Esophagus squamous epithelium (tissue), 5 donors: ENCODE measurements at regions not wholly inside any gene's neighbourhood (a gene's known extent, or its start where the extent isn't known, plus 50 kb on each side); places are given as distances from the start of the nearest gene placed in this dataset.
A peak's percentile ranks its signal among the peaks of the same experiment; 100 is the strongest.

ENCODE experiments used
- DNase-seq: peaks from one replicate; lab custom pipeline; 2025; lab: John Stamatoyannopoulos, UW
- H3K27ac ChIP-seq, 4 donors: fragments of 200-600 bp; sonication (generic); one replicate each; pipeline ENCODE4 v1.5.1; 2016 to 2019; ENCODE audit warnings: mild to moderate bottlenecking in 1 of 4
- H3K27me3 ChIP-seq, 4 donors: fragments of 200-600 bp; sonication (generic); 1 replicate in 3 of 4; 2 replicates in 1 of 4; pipeline versions ENCODE4 v1.5.1 to v1.6.0; 2017 to 2021; ENCODE audit warnings: antibody characterized with exemption in 1 of 4
- H3K36me3 ChIP-seq, 3 donors: fragments of 200-600 bp; sonication (generic); one replicate each; pipeline ENCODE4 v1.5.1; 2016 to 2019
- H3K4me1 ChIP-seq, 3 donors: fragments of 200-600 bp; sonication (generic); one replicate each; pipeline ENCODE4 v1.5.1; 2017 to 2019
- H3K4me3 ChIP-seq, 4 donors: fragments of 200-600 bp; sonication (generic); 1 replicate in 3 of 4; 2 replicates in 1 of 4; pipeline ENCODE4 v1.5.1; 2016 to 2019; ENCODE audit warnings: mild to moderate bottlenecking in 2 of 4, moderate library complexity in 1 of 4
- H3K9me3 ChIP-seq, 3 donors: fragments of 200-600 bp; sonication (generic); one replicate each; pipeline ENCODE4 v1.5.1; 2016 to 2019
- POLR2A ChIP-seq, 4 donors: fragments of 450-650 bp; IDR thresholded peaks; one replicate each; pipeline ENCODE4 v1.6.1; 2017; ENCODE audit warnings: antibody characterized with exemption in 4 of 4, mild to moderate bottlenecking in 4 of 4, moderate library complexity in 3 of 4
- WGBS, 2 donors: methylation state at CpG; one replicate each; pipeline ENCODE4 v1.1.5; 2018; 5-methylcytosine and 5-hydroxymethylcytosine counted together
- intact Hi-C: fragments of 100-400 bp; cut with DNase I; formaldehyde crosslinking; loops from one replicate; pipeline ENCODE4 v1.15.0; 2022
- TF ChIP-seq, protein P1 (sequence below), 6 experiments: fragments of 450-650 bp in 4 of 6; fragments of 200-600 bp in 2 of 6; sonication (generic) in 2 of 6; IDR thresholded peaks; one replicate each; pipeline ENCODE4 v1.5.1; 2016 to 2019; ENCODE audit warnings: antibody characterized with exemption in 6 of 6, mild to moderate bottlenecking in 4 of 6, moderate library complexity in 4 of 6
- donor health status: DM: yes; HTN: yes; CAD: no.

DNA sequence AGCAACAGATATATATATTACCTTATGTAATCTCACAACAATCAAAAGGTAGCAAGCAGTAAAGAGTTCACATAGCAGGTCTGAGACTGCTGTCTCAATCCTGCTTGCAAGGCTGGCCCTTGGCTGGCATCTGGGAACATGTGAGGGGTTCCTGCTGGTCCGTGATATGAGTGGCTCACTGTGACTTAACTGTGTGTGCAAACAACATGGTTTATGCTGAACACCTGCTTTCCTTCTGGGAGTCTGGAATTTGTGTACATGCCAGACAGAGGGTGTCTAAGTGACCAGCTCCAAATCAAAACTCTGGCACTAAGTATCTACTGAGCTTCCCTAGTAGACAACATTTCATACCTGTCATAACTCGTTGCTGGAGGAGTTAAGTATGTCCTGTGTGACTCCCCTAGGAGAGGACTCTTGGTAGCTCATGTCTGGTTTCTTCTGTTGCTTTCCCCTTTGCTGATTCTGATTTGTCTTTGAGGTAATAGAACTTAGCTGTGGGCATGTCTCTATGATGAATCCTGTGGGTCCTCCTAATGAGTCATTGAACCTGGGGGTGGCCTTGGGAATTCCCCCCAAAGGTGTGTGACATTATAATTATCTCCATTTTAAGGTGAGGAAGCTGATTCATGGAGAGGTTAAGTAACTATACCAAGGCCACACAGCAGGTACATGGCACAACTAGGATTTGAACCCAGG lies 131.6 kb upstream of the NEDD9 start:
- H3K27ac ChIP-seq, result peak overlapping the region in 3 of 4 donors; percentile 63 to 83 (median 77)
- intact Hi-C loops, result no loop called here
- H3K4me1 ChIP-seq, result peaks cover 7 to 47% (median 26%) of the 10 kb centered on the region in 3 donors

DNA sequence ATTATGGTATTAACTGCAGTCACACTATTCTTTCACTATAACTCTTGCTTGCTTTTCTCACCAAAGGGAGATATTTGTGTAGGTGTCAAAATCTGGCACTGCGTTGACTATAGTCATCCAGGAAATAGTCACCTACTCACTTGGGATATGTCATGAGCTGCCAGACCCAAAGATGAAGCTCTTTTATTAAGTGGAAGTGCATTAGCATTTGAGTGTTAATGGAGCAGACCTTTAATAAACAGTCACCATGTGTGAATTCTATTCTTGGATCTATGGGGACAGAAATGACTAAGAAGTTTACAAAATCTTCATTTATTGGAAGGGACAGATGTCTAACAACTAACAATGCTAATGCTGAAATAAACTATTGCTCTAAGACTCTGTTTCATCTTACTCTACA lies 130.1 kb upstream of the NEDD9 start:
- 26 to 33% methylated on average over 1 of the region's 1 CpG for WGBS, 2 donors
- intact Hi-C loops, result no loop called here

More for the DNA sequence above, 131.6 kb upstream of the NEDD9 start:
- Histone ChIP-seq H3K4me3 (no peak overlapping the region), H3K9me3 (no peaks in the 10 kb centered on the region), H3K27me3 (no peaks in the 10 kb centered on the region), H3K36me3 (no peaks in the 10 kb centered on the region)
- no peak for DNase-seq
- TF ChIP-seq POLR2A (IDR thresholded peaks at IDR 0.05), result no peak
- TF ChIP-seq, protein P1, sequence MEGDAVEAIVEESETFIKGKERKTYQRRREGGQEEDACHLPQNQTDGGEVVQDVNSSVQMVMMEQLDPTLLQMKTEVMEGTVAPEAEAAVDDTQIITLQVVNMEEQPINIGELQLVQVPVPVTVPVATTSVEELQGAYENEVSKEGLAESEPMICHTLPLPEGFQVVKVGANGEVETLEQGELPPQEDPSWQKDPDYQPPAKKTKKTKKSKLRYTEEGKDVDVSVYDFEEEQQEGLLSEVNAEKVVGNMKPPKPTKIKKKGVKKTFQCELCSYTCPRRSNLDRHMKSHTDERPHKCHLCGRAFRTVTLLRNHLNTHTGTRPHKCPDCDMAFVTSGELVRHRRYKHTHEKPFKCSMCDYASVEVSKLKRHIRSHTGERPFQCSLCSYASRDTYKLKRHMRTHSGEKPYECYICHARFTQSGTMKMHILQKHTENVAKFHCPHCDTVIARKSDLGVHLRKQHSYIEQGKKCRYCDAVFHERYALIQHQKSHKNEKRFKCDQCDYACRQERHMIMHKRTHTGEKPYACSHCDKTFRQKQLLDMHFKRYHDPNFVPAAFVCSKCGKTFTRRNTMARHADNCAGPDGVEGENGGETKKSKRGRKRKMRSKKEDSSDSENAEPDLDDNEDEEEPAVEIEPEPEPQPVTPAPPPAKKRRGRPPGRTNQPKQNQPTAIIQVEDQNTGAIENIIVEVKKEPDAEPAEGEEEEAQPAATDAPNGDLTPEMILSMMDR (IDR thresholded peaks at IDR 0.05), result no peak
- WGBS, 2 donors, result 38 to 60% methylated on average over 2 of the region's 2 CpGs

DNA sequence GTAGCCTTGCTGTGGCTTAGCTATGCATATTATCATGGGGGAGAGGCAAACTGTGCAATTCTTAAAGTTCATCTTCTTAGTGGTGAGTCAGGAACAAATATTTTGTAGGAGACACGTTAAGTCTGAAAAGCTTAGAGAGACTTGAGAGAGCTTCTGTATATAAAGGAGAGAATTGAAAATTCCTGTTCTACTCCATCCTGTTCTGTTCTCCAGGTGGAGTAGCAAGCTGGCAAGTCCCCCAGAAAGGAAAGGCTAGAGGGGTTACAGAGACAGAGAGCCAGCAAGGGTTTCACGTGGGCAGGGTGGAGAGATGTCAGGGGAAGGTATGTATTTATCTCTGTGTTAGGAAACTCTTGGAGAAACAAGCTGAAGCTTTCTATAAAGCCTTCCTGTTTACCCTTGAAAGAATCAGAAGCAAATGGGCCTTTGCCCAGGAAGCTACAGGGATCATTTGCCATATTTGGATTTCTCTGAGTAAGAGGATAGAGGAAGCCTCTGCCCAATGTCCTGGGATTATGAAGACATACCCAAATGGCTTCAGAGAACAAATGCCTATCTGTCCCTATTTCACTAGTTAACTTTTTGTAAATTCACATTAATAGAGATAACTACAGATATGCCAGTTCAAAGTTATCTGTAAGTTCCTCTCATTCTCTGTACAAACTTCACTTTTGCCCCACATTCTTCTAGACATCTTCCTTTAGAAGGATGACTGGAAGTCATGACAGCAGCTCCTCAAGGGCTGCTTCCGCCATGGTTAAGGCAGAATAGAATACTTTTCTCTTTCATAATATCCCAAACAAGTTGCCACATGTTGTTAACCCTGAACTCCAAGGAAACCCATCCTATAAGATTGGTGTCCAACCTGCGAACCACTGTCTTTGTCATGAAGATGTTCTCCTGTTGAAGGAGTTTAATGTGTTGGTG lies 126.7 kb upstream of the NEDD9 start:
- Histone ChIP-seq H3K27me3 (no peaks in the 10 kb centered on the region), H3K9me3 (no peaks in the 10 kb centered on the region), H3K4me3 (no peak overlapping the region), H3K36me3 (no peaks in the 10 kb centered on the region), H3K27ac (peak overlapping the region; percentile 36 to 86 (median 70)), H3K4me1 (peaks cover 22 to 55% (median 30%) of the 10 kb centered on the region in 3 donors)
- intact Hi-C loops, result no loop called here
- DNase-seq, result no peak
- 56 to 66% methylated on average over 4 of the region's 4 CpGs for WGBS, 2 donors
- TF ChIP-seq POLR2A (IDR thresholded peaks at IDR 0.05), result no peak

More for the DNA sequence above, 130.1 kb upstream of the NEDD9 start:
- no peak overlapping the region for H3K27ac ChIP-seq
- H3K4me1 ChIP-seq, result peaks cover 9 to 55% (median 28%) of the 10 kb centered on the region in 3 donors
- DNase-seq, result no peak
- no peak overlapping the region for H3K4me3 ChIP-seq
- H3K27me3 ChIP-seq, result no peaks in the 10 kb centered on the region
- TF ChIP-seq, protein P1 (IDR thresholded peaks at IDR 0.05), result no peak
- TF ChIP-seq POLR2A (IDR thresholded peaks at IDR 0.05), result no peak
- no peaks in the 10 kb centered on the region for H3K9me3 ChIP-seq
- no peaks in the 10 kb centered on the region for H3K36me3 ChIP-seq

DNA sequence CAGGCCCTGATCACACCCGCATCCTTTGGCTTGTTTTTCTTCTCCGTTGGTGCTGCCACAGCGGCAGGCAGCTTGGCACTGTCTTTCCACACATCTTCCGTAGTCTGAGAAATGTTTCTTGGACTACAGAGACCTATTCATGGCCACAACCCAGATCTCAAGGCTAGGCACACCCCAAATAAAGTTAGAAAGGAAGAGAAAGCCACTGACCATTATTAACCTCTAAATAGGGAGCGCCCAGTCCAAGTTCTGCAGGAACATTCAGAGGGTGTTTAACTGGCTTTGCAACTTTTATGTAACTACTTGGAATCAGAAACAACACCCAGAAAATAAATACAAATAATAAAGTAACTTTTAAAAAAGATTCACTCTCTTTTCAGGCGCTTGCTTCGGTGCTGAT lies 124.8 kb upstream of the NEDD9 start:
- 61 to 64% methylated on average over 6 to 7 of the region's 7 CpGs for WGBS, 2 donors
- Histone ChIP-seq H3K9me3 (no peaks in the 10 kb centered on the region), H3K27me3 (no peaks in the 10 kb centered on the region), H3K4me1 (peaks cover 29 to 64% (median 34%) of the 10 kb centered on the region in 3 donors), H3K27ac (peak overlapping the region; percentile 71 to 86 (median 80)), H3K36me3 (no peaks in the 10 kb centered on the region), H3K4me3 (no peak overlapping the region)
- intact Hi-C loops, result no loop called here
- no peak for DNase-seq
- TF ChIP-seq POLR2A (IDR thresholded peaks at IDR 0.05), result no peak

DNA sequence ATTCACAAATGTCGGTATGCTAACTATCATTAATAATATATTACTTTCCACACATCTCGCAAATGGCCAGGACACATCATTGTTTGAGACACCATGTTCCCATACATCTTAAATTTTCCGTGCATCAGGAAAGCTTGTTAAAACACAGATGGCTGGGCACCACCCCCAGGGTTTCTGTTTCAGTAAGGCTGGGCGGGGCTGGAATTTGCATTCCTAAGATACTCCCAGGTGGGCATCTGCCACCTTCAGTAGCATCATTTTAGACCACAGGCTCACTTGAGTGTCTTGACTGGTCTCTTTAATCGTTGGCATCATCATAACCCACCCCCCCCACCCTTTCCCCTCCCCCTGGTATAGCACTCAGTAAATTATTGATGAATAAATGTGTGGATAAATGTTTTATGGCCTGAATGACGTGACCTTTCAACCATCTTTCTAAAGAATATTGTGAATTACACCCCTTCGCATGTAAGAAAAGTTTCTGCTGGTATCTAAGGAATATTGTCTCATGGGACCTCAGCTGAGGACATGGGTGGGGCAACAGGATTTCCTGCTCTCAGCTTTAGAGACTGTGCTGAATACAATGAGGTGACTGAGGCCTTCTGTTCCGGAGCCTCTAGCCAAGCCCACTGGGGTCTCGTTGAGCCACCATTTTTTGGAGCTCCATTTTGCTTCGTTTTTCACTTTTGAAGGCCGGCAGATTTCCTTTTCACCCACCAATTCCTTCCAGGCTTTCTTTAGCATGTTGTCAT lies 124.1 kb upstream of the NEDD9 start:
- no peak overlapping the region for H3K4me3 ChIP-seq
- no peaks in the 10 kb centered on the region for H3K27me3 ChIP-seq
- H3K9me3 ChIP-seq, result no peaks in the 10 kb centered on the region
- DNase-seq, result no peak
- intact Hi-C loops, result no loop called here
- no peaks in the 10 kb centered on the region for H3K36me3 ChIP-seq
- TF ChIP-seq, protein P1 (IDR thresholded peaks at IDR 0.05), result no peak
- no peak for TF ChIP-seq POLR2A (IDR thresholded peaks at IDR 0.05)
- peaks cover 29 to 64% (median 34%) of the 10 kb centered on the region in 3 donors for H3K4me1 ChIP-seq
- 68 to 75% methylated on average over 10 to 11 of the region's 11 CpGs for WGBS, 2 donors
- H3K27ac ChIP-seq, result peak overlapping the region; percentile 71 to 86 (median 80)
